ENCODE measurements at regions not wholly inside any gene's neighbourhood (a gene's known extent, or its start where the extent isn't known, plus 50 kb on each side); places are given as distances from the start of the nearest gene placed in this dataset.

GRCh38 chr3:117443014-117443413, 733.4 kb downstream of the TUSC7 start:
- TF ChIP-seq CTCF (conservative IDR thresholded peaks at IDR 0.05): no peak
- no peak for TF ChIP-seq EZH2 (IDR thresholded peaks at IDR 0.05; ENCODE audit: low read depth)

Data from PC-9 (cell line).